Activated CD4-positive, alpha-beta memory T cell treated with anti-CD3 and anti-CD28 coated beads, Interleukin-2, amount 10 ng/mL, durations not matched to agents 7 days and 5 days (primary cell): ENCODE measurements at regions not wholly inside any gene's neighbourhood (a gene's known extent, or its start where the extent isn't known, plus 50 kb on each side); places are given as distances from the start of the nearest gene placed in this dataset.

Experiments
- CTCF ChIA-PET: fragments of 350-600 bp; sonication (Branson Sonifier 250); formaldehyde crosslinking; loops from one replicate; lab custom pipeline; 2021; ENCODE audit warnings: antibody characterized with exemption, inconsistent platforms; lab: Charles Lee
- POLR2A ChIA-PET: fragments of 350-600 bp; sonication (Branson Sonifier 250); formaldehyde crosslinking; loops from one replicate; lab custom pipeline; 2021; ENCODE audit warnings: antibody characterized with exemption; lab: Charles Lee
- DNase-seq: peaks from one replicate; pipeline ENCODE4 v3.0.0-alpha.2; 2020
- H3K27ac Mint-ChIP-seq: one replicate; pipeline ENCODE4 v1.8.0; 2021; ENCODE audit warnings: mild to moderate bottlenecking, mixed read lengths
- H3K27me3 Mint-ChIP-seq: one replicate; pipeline ENCODE4 v1.8.0; 2021; ENCODE audit warnings: mixed read lengths
- H3K36me3 Mint-ChIP-seq: one replicate; pipeline ENCODE4 v1.8.0; 2021; ENCODE audit warnings: low read depth, mixed read lengths
- H3K4me1 Mint-ChIP-seq: one replicate; pipeline ENCODE4 v1.8.0; 2021; ENCODE audit warnings: mixed read lengths
- H3K4me3 Mint-ChIP-seq: one replicate; pipeline ENCODE4 v1.8.0; 2021; ENCODE audit warnings: mild to moderate bottlenecking, mixed read lengths
- H3K9me3 Mint-ChIP-seq: one replicate; pipeline ENCODE4 v1.8.0; 2021; ENCODE audit warnings: mixed read lengths

- Mint-ChIP-seq H3K9me3 (no peaks in the 10 kb centered on the region), H3K4me3 (no peak overlapping the region), H3K4me1 (peaks cover 38% of the 10 kb centered on the region), H3K36me3 (no peaks in the 10 kb centered on the region), H3K27me3 (peaks cover 25% of the 10 kb centered on the region), H3K27ac (no peak overlapping the region)
- ChIA-PET POLR2A (no interaction called here), CTCF (no interaction called here)
- no peak for DNase-seq
Measured at GRCh38 chr21:43364261-43364510, 62.7 kb downstream of the SIK1 start.

GRCh38 chr21:43363506-43364260 is 63.2 kb downstream of the SIK1 start:
- peaks cover 19% of the 10 kb centered on the region for H3K27me3 Mint-ChIP-seq
- POLR2A ChIA-PET: no interaction called here
- DNase-seq: no peak
- peak overlapping the region; percentile 88 for H3K27ac Mint-ChIP-seq
- no peak overlapping the region for H3K4me3 Mint-ChIP-seq
- H3K4me1 Mint-ChIP-seq: peaks cover 34% of the 10 kb centered on the region
- CTCF ChIA-PET: no interaction called here
- H3K36me3 Mint-ChIP-seq: no peaks in the 10 kb centered on the region
- no peaks in the 10 kb centered on the region for H3K9me3 Mint-ChIP-seq

- Mint-ChIP-seq H3K4me3 (peak overlapping the region; percentile 66), H3K27ac (peak overlapping the region; percentile 88), H3K9me3 (no peaks in the 10 kb centered on the region), H3K27me3 (peaks cover 20% of the 10 kb centered on the region), H3K36me3 (no peaks in the 10 kb centered on the region), H3K4me1 (peaks cover 34% of the 10 kb centered on the region)
- ChIA-PET CTCF (no interaction called here), POLR2A (interaction anchor here (1.9 kb wide), 1 partner anchor 10 kb away, joined by 10 read pairs; no protein-coding TSS in a partner anchor)
- DNase-seq: peak; percentile 76
Measured at GRCh38 chr21:43362915-43363314, 64.0 kb downstream of the SIK1 start.

GRCh38 chr21:43362321-43362791 is 64.6 kb downstream of the SIK1 start:
- peak; percentile 87 for DNase-seq
- peak overlapping the region; percentile 66 for H3K4me3 Mint-ChIP-seq
- ChIA-PET POLR2A (interaction anchor here (1.9 kb wide), 1 partner anchor 9 kb away, joined by 10 read pairs; no protein-coding TSS in a partner anchor), CTCF (no interaction called here)
- peaks cover 20% of the 10 kb centered on the region for H3K27me3 Mint-ChIP-seq
- H3K27ac Mint-ChIP-seq: peak overlapping the region; percentile 88
- H3K36me3 Mint-ChIP-seq: no peaks in the 10 kb centered on the region
- no peaks in the 10 kb centered on the region for H3K9me3 Mint-ChIP-seq
- peaks cover 34% of the 10 kb centered on the region for H3K4me1 Mint-ChIP-seq

- Mint-ChIP-seq H3K27ac (peak overlapping the region; percentile 88), H3K4me1 (peaks cover 34% of the 10 kb centered on the region), H3K27me3 (peaks cover 16% of the 10 kb centered on the region), H3K36me3 (no peaks in the 10 kb centered on the region), H3K9me3 (no peaks in the 10 kb centered on the region), H3K4me3 (peak overlapping the region; percentile 66)
- ChIA-PET CTCF (no interaction called here), POLR2A (interaction anchor here (1.9 kb wide), 1 partner anchor 8 kb away, joined by 10 read pairs; no protein-coding TSS in a partner anchor)
- peak; percentile 64 for DNase-seq
Measured at GRCh38 chr21:43361493-43362296, 65.2 kb downstream of the SIK1 start.

- no peaks in the 10 kb centered on the region for H3K9me3 Mint-ChIP-seq
- peak overlapping the region; percentile 88 for H3K27ac Mint-ChIP-seq
- peaks cover 34% of the 10 kb centered on the region for H3K4me1 Mint-ChIP-seq
- peak overlapping the region; percentile 66 for H3K4me3 Mint-ChIP-seq
- CTCF ChIA-PET: no interaction called here
- DNase-seq: peak; percentile 28
- POLR2A ChIA-PET: interaction anchor here (1.9 kb wide), 1 partner anchor 8 kb away, joined by 10 read pairs; no protein-coding TSS in a partner anchor
- peaks cover 14% of the 10 kb centered on the region for H3K27me3 Mint-ChIP-seq
- no peaks in the 10 kb centered on the region for H3K36me3 Mint-ChIP-seq
Measured at GRCh38 chr21:43361127-43361492, 65.8 kb downstream of the SIK1 start.

GRCh38 chr21:43360441-43361126 is 66.3 kb downstream of the SIK1 start:
- H3K27me3 Mint-ChIP-seq: peaks cover 11% of the 10 kb centered on the region
- no peaks in the 10 kb centered on the region for H3K9me3 Mint-ChIP-seq
- H3K4me1 Mint-ChIP-seq: peaks cover 34% of the 10 kb centered on the region
- DNase-seq: no peak
- CTCF ChIA-PET: no interaction called here
- no peaks in the 10 kb centered on the region for H3K36me3 Mint-ChIP-seq
- H3K27ac Mint-ChIP-seq: peak overlapping the region; percentile 88
- peak overlapping the region; percentile 66 for H3K4me3 Mint-ChIP-seq
- POLR2A ChIA-PET: no interaction called here

GRCh38 chr21:43358940-43359822 is 67.8 kb downstream of the SIK1 start:
- DNase-seq: no peak
- H3K27ac Mint-ChIP-seq: no peak overlapping the region
- H3K9me3 Mint-ChIP-seq: no peaks in the 10 kb centered on the region
- H3K36me3 Mint-ChIP-seq: no peaks in the 10 kb centered on the region
- no peak overlapping the region for H3K4me3 Mint-ChIP-seq
- POLR2A ChIA-PET: no interaction called here
- H3K4me1 Mint-ChIP-seq: peaks cover 40% of the 10 kb centered on the region
- H3K27me3 Mint-ChIP-seq: peaks cover 6% of the 10 kb centered on the region
- CTCF ChIA-PET: no interaction called here

GRCh38 chr21:43357715-43358430 is 69.1 kb downstream of the SIK1 start:
- no peak for DNase-seq
- Mint-ChIP-seq H3K36me3 (no peaks in the 10 kb centered on the region), H3K27ac (no peak overlapping the region), H3K4me3 (no peak overlapping the region), H3K27me3 (peaks cover 6% of the 10 kb centered on the region), H3K4me1 (peaks cover 34% of the 10 kb centered on the region), H3K9me3 (no peaks in the 10 kb centered on the region)
- CTCF ChIA-PET: no interaction called here
- POLR2A ChIA-PET: no interaction called here

- H3K9me3 Mint-ChIP-seq: no peaks in the 10 kb centered on the region
- no peak overlapping the region for H3K27ac Mint-ChIP-seq
- DNase-seq: no peak
- H3K36me3 Mint-ChIP-seq: no peaks in the 10 kb centered on the region
- ChIA-PET POLR2A (no interaction called here), CTCF (no interaction called here)
- peaks cover 2% of the 10 kb centered on the region for H3K27me3 Mint-ChIP-seq
- no peak overlapping the region for H3K4me3 Mint-ChIP-seq
- peaks cover 27% of the 10 kb centered on the region for H3K4me1 Mint-ChIP-seq
Measured at GRCh38 chr21:43355925-43356289, 71.0 kb downstream of the SIK1 start.

GRCh38 chr21:43355266-43355924 is 71.5 kb downstream of the SIK1 start:
- Mint-ChIP-seq H3K9me3 (no peaks in the 10 kb centered on the region), H3K4me1 (peaks cover 25% of the 10 kb centered on the region), H3K36me3 (no peaks in the 10 kb centered on the region), H3K27ac (no peak overlapping the region), H3K27me3 (peaks cover 2% of the 10 kb centered on the region), H3K4me3 (no peak overlapping the region)
- CTCF ChIA-PET: no interaction called here
- no peak for DNase-seq
- POLR2A ChIA-PET: no interaction called here

- CTCF ChIA-PET: no interaction called here
Measured at GRCh38 chr21:43354666-43355065, 72.3 kb downstream of the SIK1 start.

More at GRCh38 chr21:43354666-43355065, 72.3 kb downstream of the SIK1 start:
- DNase-seq: no peak
- Mint-ChIP-seq H3K4me3 (no peak overlapping the region), H3K27me3 (peaks cover 2% of the 10 kb centered on the region), H3K27ac (peak overlapping the region; percentile 48), H3K36me3 (no peaks in the 10 kb centered on the region), H3K9me3 (no peaks in the 10 kb centered on the region), H3K4me1 (peaks cover 25% of the 10 kb centered on the region)
- POLR2A ChIA-PET: no interaction called here
